Right atrium auricular region (tissue), 2 donors: ENCODE measurements at regions not wholly inside any gene's neighbourhood (a gene's known extent, or its start where the extent isn't known, plus 50 kb on each side); places are given as distances from the start of the nearest gene placed in this dataset.

Experiments used
- DNase-seq: peaks from one replicate; pipeline ENCODE4 v3.0.0-alpha.2; 2019; ENCODE audit warnings: low spot score
- H3K27ac ChIP-seq, 2 donors: fragments of 200-600 bp; sonication (generic); 1 replicate in 1 of 2; 2 replicates in 1 of 2; pipeline ENCODE4 v1.5.1; 2016 to 2019
- H3K27me3 ChIP-seq, 2 donors: fragments of 200-600 bp; sonication (generic); one replicate each; pipeline versions ENCODE4 v1.5.1 to v1.6.0; 2017 to 2019
- H3K36me3 ChIP-seq: fragments of 200-600 bp; sonication (generic); one replicate; pipeline ENCODE4 v1.5.1; 2016
- H3K4me1 ChIP-seq, 2 donors: fragments of 200-600 bp; sonication (generic); one replicate each; pipeline versions ENCODE4 v1.5.1 to v1.6.0; 2017 to 2019
- H3K4me3 ChIP-seq, 2 donors: fragments of 200-600 bp; sonication (generic); 1 replicate in 1 of 2; 2 replicates in 1 of 2; pipeline ENCODE4 v1.5.1; 2017 to 2019; ENCODE audit warnings: mild to moderate bottlenecking in 1 of 2, moderate library complexity in 1 of 2
- H3K9me3 ChIP-seq, 2 donors: fragments of 200-600 bp; sonication (generic); one replicate each; pipeline ENCODE4 v1.5.1; 2019
- CTCF ChIP-seq, 2 donors: fragments of 200-600 bp; sonication (generic); IDR thresholded peaks; one replicate each; pipeline ENCODE4 v1.5.1; 2019; ENCODE audit warnings: antibody characterized with exemption in 2 of 2

- Histone ChIP-seq H3K4me3 (no peak overlapping the region), H3K36me3 (no peaks in the 10 kb centered on the region)
Measured at GRCh38 chr6:133769463-133769862, 119.5 kb upstream of the TCF21 start.

GRCh38 chr6:133772567-133772966, 116.3 kb upstream of the TCF21 start:
- H3K9me3 ChIP-seq, result no peaks in the 10 kb centered on the region
- H3K4me3 ChIP-seq, result no peak overlapping the region
- H3K27me3 ChIP-seq, result no peaks in the 10 kb centered on the region
- DNase-seq, result no peak
- TF ChIP-seq CTCF (IDR thresholded peaks at IDR 0.05), result no peak
- H3K36me3 ChIP-seq, result no peaks in the 10 kb centered on the region
- H3K4me1 ChIP-seq, result no peaks in the 10 kb centered on the region
- no peak overlapping the region for H3K27ac ChIP-seq

More at GRCh38 chr6:133769463-133769862, 119.5 kb upstream of the TCF21 start:
- no peak for TF ChIP-seq CTCF (IDR thresholded peaks at IDR 0.05)
- Histone ChIP-seq H3K27ac (no peak overlapping the region), H3K9me3 (no peaks in the 10 kb centered on the region), H3K4me1 (no peaks in the 10 kb centered on the region), H3K27me3 (no peaks in the 10 kb centered on the region)
- no peak for DNase-seq

- Histone ChIP-seq H3K4me3 (no peak overlapping the region), H3K36me3 (no peaks in the 10 kb centered on the region), H3K9me3 (no peaks in the 10 kb centered on the region), H3K27me3 (no peaks in the 10 kb centered on the region), H3K4me1 (no peaks in the 10 kb centered on the region), H3K27ac (no peak overlapping the region)
- DNase-seq, result no peak
- TF ChIP-seq CTCF (IDR thresholded peaks at IDR 0.05), result no peak
Measured at GRCh38 chr6:133773776-133774175, 115.1 kb upstream of the TCF21 start.

GRCh38 chr6:133774356-133774755, 114.6 kb upstream of the TCF21 start:
- H3K27ac ChIP-seq, result no peak overlapping the region
- DNase-seq, result no peak
- H3K9me3 ChIP-seq, result no peaks in the 10 kb centered on the region
- H3K36me3 ChIP-seq, result no peaks in the 10 kb centered on the region
- H3K4me1 ChIP-seq, result no peaks in the 10 kb centered on the region
- TF ChIP-seq CTCF (IDR thresholded peaks at IDR 0.05), result no peak
- H3K27me3 ChIP-seq, result no peaks in the 10 kb centered on the region
- H3K4me3 ChIP-seq, result no peak overlapping the region

- no peaks in the 10 kb centered on the region for H3K27me3 ChIP-seq
- H3K27ac ChIP-seq, result peak overlapping the region in 1 of 2 donors; percentile 25
- no peaks in the 10 kb centered on the region for H3K4me1 ChIP-seq
- H3K9me3 ChIP-seq, result no peaks in the 10 kb centered on the region
- no peak for TF ChIP-seq CTCF (IDR thresholded peaks at IDR 0.05)
- no peaks in the 10 kb centered on the region for H3K36me3 ChIP-seq
- no peak for DNase-seq
- no peak overlapping the region for H3K4me3 ChIP-seq
Measured at GRCh38 chr6:133778414-133779130, 110.3 kb upstream of the TCF21 start.
